ENCODE measurements at regions not wholly inside any gene's neighbourhood (a gene's known extent, or its start where the extent isn't known, plus 50 kb on each side); places are given as distances from the start of the nearest gene placed in this dataset.

DNA sequence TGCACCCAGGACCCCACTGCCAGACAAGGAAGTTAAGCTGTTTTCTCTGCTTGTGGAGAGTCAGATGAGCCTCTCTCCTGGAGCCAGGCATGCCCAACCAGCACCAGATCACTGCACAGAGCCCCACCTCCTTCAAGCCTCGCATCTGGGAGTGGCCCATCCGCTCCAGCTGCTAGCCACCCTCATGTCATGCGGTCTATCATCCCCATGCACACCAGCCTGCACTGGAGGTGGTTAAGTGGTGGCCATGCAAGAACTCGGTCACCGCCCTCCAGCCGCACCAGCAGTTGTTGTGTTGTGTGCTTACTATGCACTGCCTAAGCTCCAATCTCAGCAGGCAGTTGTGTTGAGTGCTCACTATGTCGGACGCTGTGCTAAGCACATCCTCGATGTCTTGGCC is 177.9 kb upstream of the SLC14A2 start:
- TF ChIP-seq, protein P1, sequence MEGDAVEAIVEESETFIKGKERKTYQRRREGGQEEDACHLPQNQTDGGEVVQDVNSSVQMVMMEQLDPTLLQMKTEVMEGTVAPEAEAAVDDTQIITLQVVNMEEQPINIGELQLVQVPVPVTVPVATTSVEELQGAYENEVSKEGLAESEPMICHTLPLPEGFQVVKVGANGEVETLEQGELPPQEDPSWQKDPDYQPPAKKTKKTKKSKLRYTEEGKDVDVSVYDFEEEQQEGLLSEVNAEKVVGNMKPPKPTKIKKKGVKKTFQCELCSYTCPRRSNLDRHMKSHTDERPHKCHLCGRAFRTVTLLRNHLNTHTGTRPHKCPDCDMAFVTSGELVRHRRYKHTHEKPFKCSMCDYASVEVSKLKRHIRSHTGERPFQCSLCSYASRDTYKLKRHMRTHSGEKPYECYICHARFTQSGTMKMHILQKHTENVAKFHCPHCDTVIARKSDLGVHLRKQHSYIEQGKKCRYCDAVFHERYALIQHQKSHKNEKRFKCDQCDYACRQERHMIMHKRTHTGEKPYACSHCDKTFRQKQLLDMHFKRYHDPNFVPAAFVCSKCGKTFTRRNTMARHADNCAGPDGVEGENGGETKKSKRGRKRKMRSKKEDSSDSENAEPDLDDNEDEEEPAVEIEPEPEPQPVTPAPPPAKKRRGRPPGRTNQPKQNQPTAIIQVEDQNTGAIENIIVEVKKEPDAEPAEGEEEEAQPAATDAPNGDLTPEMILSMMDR (IDR thresholded peaks at IDR 0.05): no peak
- TF ChIP-seq EZH2 (IDR thresholded peaks at IDR 0.05): no peak
- no peak for TF ChIP-seq EZH2phosphoT487 (IDR thresholded peaks at IDR 0.05)
